GM12874 (cell line): ENCODE measurements at regions not wholly inside any gene's neighbourhood (a gene's known extent, or its start where the extent isn't known, plus 50 kb on each side); places are given as distances from the start of the nearest gene placed in this dataset.

Experiments used
- TF ChIP-seq, protein P1 (sequence below): IDR thresholded peaks from 2 replicates; pipeline ENCODE4 v1.5.1; 2011; ENCODE audit warnings: low read depth, mild to moderate bottlenecking, control low read depth, low read length, moderate library complexity; ENCODE audit not compliant: insufficient read depth

DNA sequence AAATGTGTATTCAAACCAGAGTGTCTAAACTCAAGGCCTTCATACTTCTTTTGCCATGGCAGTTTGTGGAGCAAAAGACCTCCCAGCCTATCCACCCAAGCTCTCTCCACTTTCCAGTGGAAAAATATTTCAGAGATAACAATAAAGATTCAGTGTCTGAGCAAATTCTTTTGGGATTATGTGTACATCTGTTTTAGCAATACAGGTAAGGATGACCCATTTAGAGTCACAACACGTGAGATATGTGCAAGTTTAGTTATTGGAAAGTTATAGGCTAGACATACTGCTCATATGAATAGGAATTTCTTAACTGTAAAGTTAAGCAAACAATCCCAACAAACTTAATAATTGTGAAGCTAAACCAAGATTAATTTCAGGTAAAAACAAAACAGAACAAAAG, 174.5 kb upstream of the LRIG1 start:
- TF ChIP-seq, protein P1, sequence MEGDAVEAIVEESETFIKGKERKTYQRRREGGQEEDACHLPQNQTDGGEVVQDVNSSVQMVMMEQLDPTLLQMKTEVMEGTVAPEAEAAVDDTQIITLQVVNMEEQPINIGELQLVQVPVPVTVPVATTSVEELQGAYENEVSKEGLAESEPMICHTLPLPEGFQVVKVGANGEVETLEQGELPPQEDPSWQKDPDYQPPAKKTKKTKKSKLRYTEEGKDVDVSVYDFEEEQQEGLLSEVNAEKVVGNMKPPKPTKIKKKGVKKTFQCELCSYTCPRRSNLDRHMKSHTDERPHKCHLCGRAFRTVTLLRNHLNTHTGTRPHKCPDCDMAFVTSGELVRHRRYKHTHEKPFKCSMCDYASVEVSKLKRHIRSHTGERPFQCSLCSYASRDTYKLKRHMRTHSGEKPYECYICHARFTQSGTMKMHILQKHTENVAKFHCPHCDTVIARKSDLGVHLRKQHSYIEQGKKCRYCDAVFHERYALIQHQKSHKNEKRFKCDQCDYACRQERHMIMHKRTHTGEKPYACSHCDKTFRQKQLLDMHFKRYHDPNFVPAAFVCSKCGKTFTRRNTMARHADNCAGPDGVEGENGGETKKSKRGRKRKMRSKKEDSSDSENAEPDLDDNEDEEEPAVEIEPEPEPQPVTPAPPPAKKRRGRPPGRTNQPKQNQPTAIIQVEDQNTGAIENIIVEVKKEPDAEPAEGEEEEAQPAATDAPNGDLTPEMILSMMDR, result no peak

DNA sequence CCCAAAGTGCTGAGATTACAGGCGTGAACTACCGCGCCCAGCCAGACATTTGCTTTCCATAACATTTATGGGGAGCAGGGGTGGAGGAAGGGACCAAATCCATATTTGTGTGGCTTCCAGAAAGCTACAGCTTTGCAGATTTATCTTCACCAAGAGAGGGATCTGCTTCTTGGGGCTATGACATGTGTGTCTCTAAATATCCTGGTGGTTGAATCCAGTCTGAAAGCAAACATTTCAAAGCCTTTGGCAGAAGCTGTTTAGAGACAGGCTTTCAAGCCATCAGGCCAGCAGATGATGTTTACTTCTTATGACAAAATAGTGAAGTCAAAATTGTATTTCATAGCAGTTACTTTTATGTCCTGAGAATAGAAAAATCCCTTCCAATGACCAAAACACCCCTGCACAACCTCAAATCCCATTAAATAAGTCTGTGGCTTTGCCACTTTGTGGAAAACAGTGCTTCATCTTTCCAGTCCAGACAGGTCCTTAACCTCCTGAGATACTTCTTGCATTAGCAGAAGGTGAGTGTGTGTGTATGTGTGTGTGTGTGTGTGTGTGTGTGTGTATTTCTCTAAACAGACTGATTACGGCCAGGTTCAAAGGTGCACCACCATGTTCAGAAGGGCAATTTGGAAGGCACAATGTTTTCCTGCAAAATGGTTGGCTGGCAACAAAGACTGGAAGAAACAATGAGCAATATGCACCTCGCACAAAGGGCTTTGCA, 191.4 kb upstream of the LRIG1 start:
- TF ChIP-seq, protein P1, result no peak

DNA sequence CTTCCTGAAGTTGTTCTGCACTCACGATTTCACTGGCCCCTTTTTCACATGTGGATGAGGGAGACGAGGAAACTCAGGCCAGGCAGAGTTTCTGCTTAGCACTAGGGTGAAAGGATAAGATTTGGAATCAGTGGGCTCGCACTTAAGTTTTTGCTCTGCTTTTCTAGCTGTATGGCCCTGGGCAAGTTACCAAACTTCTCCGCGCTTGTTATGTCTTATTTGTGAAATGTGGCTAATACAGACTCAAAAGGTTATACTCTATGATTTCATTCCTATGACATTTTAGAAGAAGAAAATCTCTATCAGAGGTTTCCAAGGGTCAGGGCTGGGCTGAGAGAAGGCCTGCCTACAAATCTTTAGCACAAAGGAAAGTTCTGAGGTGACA, 191.9 kb upstream of the LRIG1 start:
- TF ChIP-seq, protein P1, result no peak

DNA sequence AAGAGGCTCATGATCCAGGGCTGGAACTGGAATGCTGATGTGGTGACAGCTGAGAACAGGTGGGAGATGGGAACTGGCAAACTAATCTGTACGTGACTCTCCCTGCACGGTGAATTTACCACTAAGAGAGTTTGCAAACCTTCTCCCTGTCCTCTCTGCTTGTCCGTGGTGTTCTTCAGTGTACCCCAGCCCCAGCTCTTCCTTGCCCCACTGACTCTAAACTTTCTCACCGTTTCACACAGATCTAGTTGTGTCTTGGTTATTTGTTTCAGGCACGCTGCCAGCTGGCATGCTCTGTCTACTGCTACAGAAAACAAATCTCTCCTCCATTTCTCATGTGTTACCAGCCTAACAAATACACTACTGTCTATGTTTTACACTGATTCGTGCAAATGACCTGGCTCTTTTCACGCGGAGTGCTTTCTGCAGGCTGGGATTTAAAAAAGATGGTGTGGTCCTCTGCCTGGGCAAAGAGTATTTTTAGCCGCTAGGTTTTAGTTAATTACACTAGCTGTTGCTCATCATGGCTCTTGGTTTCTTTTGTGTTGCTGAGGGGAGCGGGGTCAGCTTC, 192.7 kb upstream of the LRIG1 start:
- TF ChIP-seq, protein P1, result no peak

DNA sequence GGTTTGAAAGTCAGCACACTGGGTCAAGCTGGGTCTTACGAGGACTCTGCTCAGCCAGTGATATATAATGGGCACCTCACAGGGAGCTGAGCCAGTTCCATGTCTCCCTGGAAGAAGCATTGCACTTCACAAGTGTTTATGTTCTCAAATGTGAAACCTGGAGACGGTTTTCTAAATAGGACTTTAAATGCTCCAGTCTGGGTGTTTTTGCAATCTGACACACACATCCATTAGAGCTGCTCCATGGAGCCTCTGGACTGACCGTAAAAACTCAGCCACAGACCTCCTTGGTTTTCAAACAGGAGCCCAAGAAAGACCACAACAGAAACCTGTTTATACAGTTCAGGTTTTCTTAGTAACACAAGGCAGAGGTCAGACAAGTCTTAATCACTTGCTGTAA, 201.3 kb upstream of the LRIG1 start:
- TF ChIP-seq, protein P1, result no peak

DNA sequence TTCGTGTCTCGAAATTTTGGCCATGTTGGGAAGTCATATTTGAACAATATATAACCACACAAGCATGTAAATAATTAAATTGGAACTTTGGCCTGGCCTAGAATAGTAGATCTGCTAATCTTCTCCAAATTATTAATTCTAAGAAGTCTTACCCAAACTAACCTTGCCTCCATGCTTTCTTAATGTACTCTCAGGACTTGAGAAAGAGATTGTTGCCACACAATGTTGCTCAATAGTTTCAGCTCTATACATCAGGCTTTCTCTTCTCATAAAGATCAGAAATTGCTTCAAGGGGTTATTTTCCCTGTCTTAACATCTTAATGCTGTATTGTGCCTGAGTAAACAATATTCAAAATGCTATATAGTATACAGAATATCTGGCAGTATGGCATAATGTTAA, 202.7 kb upstream of the LRIG1 start:
- TF ChIP-seq, protein P1, result no peak

DNA sequence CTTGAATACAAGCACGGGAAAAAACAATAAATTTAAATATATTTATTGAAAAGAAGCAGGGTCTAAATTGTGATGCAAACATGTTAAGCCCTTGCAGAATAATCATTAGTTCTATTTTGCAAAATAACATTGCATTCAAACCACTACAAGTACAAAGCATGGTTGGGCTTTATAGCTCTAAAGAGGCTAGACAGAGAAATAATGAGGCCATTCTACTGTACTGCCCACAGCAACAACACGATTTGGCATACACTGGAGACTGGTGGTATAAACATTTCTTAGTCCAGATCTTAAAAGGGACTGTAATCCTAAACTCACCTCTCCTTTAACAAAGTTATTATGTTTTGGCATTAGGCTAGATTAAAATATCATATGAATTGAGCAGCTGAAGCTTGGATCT, 204.3 kb upstream of the LRIG1 start:
- TF ChIP-seq, protein P1, result no peak
